GM20000 (cell line): ENCODE measurements at regions not wholly inside any gene's neighbourhood (a gene's known extent, or its start where the extent isn't known, plus 50 kb on each side); places are given as distances from the start of the nearest gene placed in this dataset.

Experiments used
- DNase-seq: peaks from one replicate; pipeline ENCODE4 v3.0.0; 2012; ENCODE audit warnings: low spot score
- CTCF ChIP-seq: IDR thresholded peaks from 2 replicates; pipeline ENCODE4 v1.5.1; 2012; ENCODE audit warnings: mild to moderate bottlenecking, control low read depth; ENCODE audit errors: extremely low read depth, missing control alignments

DNA sequence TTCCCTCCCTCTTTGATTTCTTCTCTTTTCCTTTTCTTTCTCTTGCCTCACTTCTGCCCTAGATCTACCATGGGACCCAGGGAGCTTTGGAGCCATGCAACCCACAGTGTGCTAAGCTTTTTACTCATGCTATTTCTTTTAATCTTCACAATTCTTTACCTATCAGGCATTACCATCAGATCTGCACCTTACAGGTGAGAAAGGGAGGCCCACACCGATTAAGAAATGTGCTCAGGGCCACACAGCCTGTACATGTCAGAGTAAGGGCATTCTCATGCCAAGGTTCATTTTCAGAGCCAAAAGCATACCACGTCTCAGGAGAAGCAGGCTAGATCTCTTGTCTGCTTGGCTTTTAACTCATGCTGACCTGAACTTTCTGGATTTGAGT lies 161.9 kb downstream of the RPIA start:
- TF ChIP-seq CTCF, result no peak
- DNase-seq, result no peak

DNA sequence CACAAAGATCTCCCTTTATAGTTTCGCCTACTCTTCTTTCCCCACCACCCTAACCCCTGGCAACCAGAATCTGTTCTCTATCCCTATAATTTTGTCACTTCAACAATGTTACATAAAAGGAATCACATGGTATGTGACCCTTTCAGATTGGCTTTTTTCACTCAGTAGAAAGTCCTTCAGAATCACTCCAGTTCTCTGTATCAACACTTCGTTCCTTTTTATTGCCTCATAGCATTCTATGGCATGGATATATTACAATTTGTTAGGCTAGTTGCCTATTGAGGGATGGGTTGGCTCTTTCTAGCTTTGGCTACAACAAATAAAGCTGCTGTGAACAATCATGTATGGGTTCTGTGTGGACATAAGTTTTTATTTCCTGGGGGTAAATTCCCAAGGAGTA lies 163.1 kb downstream of the RPIA start:
- DNase-seq, result no peak
- TF ChIP-seq CTCF, result no peak

- DNase-seq, result no peak
- no peak for TF ChIP-seq CTCF
Measured at GRCh38 chr2:88855620-88856408, 164.3 kb downstream of the RPIA start.

- no peak for TF ChIP-seq CTCF
- no peak for DNase-seq
Measured at GRCh38 chr2:88856409-88857135, 165.1 kb downstream of the RPIA start.

- DNase-seq, result no peak
- TF ChIP-seq CTCF, result no peak
Measured at GRCh38 chr2:88857274-88857741, 165.8 kb downstream of the RPIA start.

DNA sequence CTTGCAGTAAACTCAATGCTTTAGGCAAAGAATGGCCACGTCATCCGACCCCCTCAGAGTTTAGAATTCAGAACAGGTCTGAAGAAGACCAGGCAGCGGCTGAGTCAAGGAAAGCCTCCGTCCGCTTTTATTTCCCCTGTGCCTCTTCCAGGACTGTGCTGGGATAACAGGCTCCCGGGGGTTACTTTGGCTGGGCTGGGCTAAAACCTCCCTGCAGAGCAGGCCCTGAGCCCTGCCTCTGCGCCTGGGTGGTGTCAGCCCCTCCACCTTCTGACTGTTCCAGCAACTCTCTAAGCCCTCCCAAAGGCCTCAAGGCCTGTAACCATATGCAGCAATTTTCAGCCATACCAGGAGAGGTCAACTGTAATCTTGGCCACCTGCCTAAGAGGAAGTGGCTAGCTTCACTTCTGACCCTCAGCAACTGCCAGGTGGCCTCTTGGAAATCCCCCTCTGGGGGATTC lies 166.5 kb downstream of the RPIA start:
- TF ChIP-seq CTCF, result no peak
- DNase-seq, result no peak

DNA sequence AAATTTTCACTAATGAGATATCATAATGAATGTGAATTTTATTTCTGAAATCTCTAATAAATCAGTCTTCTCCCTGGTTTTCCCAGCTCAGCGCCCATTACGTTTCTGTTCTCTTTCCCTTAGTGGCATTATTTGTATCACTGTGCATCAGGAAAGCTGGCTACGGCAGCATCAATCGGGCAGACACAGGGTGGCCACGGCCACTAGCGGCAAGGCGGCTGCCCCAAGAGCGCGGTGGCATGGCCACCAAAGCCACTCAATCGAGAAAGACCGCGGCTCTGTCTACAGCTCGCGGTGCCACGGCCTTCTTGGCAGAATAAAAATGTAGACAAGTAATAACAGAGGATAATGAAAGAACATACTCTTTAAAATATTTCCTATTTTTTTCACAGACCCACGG lies 168.0 kb downstream of the RPIA start:
- no peak for TF ChIP-seq CTCF
- no peak for DNase-seq
